Astrocyte of the spinal cord (primary cell): ENCODE measurements at regions not wholly inside any gene's neighbourhood (a gene's known extent, or its start where the extent isn't known, plus 50 kb on each side); places are given as distances from the start of the nearest gene placed in this dataset.

Experiments used
- DNase-seq: peaks from one replicate; pipeline ENCODE4 v3.0.0; 2011; ENCODE audit warnings: low read depth, low spot score
- H3K4me3 ChIP-seq: 2 replicates; pipeline ENCODE4 v1.5.1; 2011; ENCODE audit warnings: low read depth, mild to moderate bottlenecking, low read length, moderate library complexity
- CTCF ChIP-seq: IDR thresholded peaks from 2 replicates; pipeline ENCODE4 v1.5.1; 2012; ENCODE audit warnings: low read depth, mild to moderate bottlenecking, low read length, inconsistent platforms
- in situ Hi-C: cut with HindIII; loops from 2 replicates; pipeline ENCODE4 v1.10.0; 2017; ENCODE audit warnings: low sequenced_read_pairs

GRCh38 chr13:40486518-40487163 lies 179.8 kb downstream of the FOXO1 start:
- TF ChIP-seq CTCF: no peak
- no peak for DNase-seq
- in situ Hi-C loops: no loop called here
- H3K4me3 ChIP-seq: no peak overlapping the region

GRCh38 chr13:40488869-40489391 lies 177.5 kb downstream of the FOXO1 start:
- in situ Hi-C loops: no loop called here
- TF ChIP-seq CTCF: no peak
- H3K4me3 ChIP-seq: no peak overlapping the region
- DNase-seq: no peak

GRCh38 chr13:40490086-40490758 lies 176.2 kb downstream of the FOXO1 start:
- no peak for DNase-seq
- H3K4me3 ChIP-seq: no peak overlapping the region
- in situ Hi-C loops: no loop called here
- TF ChIP-seq CTCF: no peak

GRCh38 chr13:40492511-40492910 lies 173.9 kb downstream of the FOXO1 start:
- no peak for DNase-seq
- H3K4me3 ChIP-seq: no peak overlapping the region
- no peak for TF ChIP-seq CTCF
- in situ Hi-C loops: no loop called here

GRCh38 chr13:40494513-40494912 lies 171.9 kb downstream of the FOXO1 start:
- no peak overlapping the region for H3K4me3 ChIP-seq
- no peak for TF ChIP-seq CTCF
- peak; percentile 22 for DNase-seq
- in situ Hi-C loops: no loop called here

- no peak overlapping the region for H3K4me3 ChIP-seq
- in situ Hi-C loops: no loop called here
- no peak for TF ChIP-seq CTCF
- DNase-seq: no peak
Measured at GRCh38 chr13:40494946-40495620, 171.4 kb downstream of the FOXO1 start.
